Urinary bladder (tissue), 3 donors: ENCODE measurements at regions not wholly inside any gene's neighbourhood (a gene's known extent, or its start where the extent isn't known, plus 50 kb on each side); places are given as distances from the start of the nearest gene placed in this dataset.
"Not testable (repeated sequence)": the region's sequence is repeated elsewhere in the genome, so short reads cannot be mapped to it uniquely, and the experiment has no call there.

Experiments
- DNase-seq: peaks from one replicate; pipeline ENCODE4 v3.0.0-alpha.2; 2015; ENCODE audit errors: extremely low spot score
- H3K27ac ChIP-seq: one replicate; pipeline ENCODE4 v1.5.1; 2013; ENCODE audit warnings: low read depth, mild to moderate bottlenecking, moderate library complexity
- H3K36me3 ChIP-seq: one replicate; pipeline ENCODE4 v1.6.1; 2013; ENCODE audit warnings: mild to moderate bottlenecking, moderate library complexity; ENCODE audit not compliant: insufficient read depth
- H3K4me1 ChIP-seq: one replicate; pipeline ENCODE4 v1.6.1; 2013; ENCODE audit warnings: mild to moderate bottlenecking, moderate library complexity; ENCODE audit not compliant: insufficient read depth
- H3K4me3 ChIP-seq: one replicate; pipeline ENCODE4 v1.5.1; 2013; ENCODE audit warnings: low read depth, low read length
- WGBS: extraction: QIAGEN DNeasy Blood & Tissue Kit; methylation state at CpG from one replicate; pipeline ENCODE4 v1.1.7; 2013; 5-methylcytosine and 5-hydroxymethylcytosine counted together
- donor health status: healthy with polysubstance abuse.
- donor health status: healthy.

DNA sequence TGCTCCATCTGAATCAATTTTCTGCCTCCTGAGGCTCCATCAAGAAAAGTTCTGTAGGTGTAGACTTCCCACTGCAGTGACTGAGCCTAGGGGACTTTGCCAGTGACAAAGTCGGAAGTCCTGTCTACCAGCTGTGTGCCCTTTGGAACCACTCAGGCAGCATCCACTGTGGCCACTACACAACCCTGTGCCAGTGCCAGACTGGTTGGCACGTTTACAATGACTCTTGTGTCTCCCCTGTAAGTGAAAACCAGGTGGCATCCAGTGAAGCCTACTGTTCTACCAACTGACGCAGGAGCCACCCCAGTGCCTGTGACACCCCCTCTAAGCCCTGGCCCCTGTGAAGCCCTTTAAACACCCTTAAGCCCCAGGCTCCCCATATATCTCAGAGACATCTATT lies 132.1 kb upstream of the SERPINE2 start:
- no peak for DNase-seq
- no peak overlapping the region for H3K4me3 ChIP-seq
- H3K4me1 ChIP-seq = no peaks in the 10 kb centered on the region
- 90% methylated on average over 3 of the region's 3 CpGs for WGBS
- no peaks in the 10 kb centered on the region for H3K36me3 ChIP-seq
- no peak overlapping the region for H3K27ac ChIP-seq

DNA sequence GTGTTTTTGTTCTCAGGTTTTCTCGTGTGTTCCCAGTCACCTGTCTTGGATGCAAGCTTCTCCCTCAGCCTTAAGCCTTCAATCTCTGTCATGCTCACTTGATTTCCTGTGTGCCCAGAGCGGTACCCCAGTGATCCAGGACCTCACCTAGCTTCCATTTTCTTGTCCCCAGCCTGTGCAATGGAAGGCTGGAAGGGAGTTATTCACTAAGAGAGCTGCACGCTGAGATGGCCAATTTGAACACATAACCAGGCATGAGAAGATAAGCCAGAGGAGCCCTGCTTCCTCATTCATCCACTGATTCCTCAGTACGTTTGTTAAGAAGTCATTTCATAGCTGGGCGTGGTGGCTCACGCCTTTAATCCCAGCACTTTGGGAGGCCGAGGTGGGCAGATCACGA lies 130.8 kb upstream of the SERPINE2 start:
- DNase-seq = no peak
- Histone ChIP-seq H3K4me1 (no peaks in the 10 kb centered on the region), H3K36me3 (no peaks in the 10 kb centered on the region), H3K27ac (no peak overlapping the region), H3K4me3 (no peak overlapping the region)
- WGBS = 91% methylated on average over 8 of the region's 8 CpGs

DNA sequence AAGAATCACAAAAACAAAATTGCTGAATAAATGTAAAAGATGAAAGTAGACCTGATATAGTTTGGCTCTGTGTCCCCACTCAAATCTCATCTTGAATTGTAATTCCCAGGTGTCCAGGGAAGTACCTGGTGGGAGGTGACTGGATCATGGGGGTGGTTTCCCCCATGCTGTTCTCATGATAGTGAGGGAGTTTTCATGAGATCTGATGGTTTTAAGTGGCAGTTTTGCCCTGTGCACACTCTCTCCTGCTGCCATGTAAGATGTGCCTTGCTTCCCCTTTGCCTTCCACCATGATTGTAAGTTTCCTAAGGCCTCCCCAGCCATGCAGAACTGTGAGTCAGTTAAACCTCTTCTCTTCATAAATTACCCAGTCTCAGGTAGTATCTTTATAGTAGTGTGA lies 128.7 kb upstream of the SERPINE2 start:
- not testable (repeated sequence) for H3K36me3 ChIP-seq, H3K4me1 ChIP-seq, H3K4me3 ChIP-seq, H3K27ac ChIP-seq, DNase-seq

DNA sequence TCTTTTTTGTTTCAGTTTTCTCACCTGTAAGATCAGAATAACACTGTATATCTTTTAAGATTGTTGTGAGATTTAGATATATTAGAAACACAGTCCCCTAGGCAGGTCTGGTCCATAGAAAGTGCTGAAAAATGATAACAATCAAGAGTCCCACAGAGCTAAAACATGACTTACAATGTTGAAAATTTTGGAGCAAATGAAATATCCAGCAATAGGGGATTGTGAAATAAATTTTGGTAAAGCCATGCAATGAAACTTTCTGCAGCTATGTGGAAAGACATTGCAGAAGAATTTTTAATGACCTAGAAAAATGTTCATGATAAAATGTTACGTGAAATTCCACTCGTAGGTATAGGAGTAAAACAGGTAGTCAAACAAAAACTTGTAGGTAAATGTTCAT lies 127.6 kb upstream of the SERPINE2 start:
- no peaks in the 10 kb centered on the region for H3K36me3 ChIP-seq
- WGBS = 95% methylated on average over 2 of the region's 2 CpGs
- no peak overlapping the region for H3K27ac ChIP-seq
- H3K4me3 ChIP-seq = no peak overlapping the region
- no peak for DNase-seq
- H3K4me1 ChIP-seq = no peaks in the 10 kb centered on the region

DNA sequence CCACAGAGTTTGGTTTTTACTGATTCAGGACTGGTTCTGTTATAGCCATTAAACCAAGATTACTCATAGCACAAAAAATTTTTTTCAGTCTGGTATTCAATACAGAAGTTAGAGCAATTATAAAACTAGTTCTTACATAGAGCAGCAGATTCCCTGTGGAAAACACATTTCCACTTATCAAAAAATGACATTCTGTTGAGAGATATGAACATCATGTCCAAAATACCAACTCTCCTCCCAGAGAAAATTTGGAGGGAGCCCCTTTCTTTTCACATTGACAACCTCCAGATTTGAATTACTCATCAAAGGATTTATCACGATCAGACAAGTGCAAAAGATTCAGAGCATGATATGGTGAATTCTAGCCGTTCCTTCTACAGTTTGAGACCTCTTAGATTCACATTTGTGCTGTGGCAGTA lies 126.8 kb upstream of the SERPINE2 start:
- no peaks in the 10 kb centered on the region for H3K36me3 ChIP-seq
- 19% methylated on average over 2 of the region's 2 CpGs for WGBS
- DNase-seq = no peak
- H3K4me3 ChIP-seq = no peak overlapping the region
- no peak overlapping the region for H3K27ac ChIP-seq
- H3K4me1 ChIP-seq = no peaks in the 10 kb centered on the region

DNA sequence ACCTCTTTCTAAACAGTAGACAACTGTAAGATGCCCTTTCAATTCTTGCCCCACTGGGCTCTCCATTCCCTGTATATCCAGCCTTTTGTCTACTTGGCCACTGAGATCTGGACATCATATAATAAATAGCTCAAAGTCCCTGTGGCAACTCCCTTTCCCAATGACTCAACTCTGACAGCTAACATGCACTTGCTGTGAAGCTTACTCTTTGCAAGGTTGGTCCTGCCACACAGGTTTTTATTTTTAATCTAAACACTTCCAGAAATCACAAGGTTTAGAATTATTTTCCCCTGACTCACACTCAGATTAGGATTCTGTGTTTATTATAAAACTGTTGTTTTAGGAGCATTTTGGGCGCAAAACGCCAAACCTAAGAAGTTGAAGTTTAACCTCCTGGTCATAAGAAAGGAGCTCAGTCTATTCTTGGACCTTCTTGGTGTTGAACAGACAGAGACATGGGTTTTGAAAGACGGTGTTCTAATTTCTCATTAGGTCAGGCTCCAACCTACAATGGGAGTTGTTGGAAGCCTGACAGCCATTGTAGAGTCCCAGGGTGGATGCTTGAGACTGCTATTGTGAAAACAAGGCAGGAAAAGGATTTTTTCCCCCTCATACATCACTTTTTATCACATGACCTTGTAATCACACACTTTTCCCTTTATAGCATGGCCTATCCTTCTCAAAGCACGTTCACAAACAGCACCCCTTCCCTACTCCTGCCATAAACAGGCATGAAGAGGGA lies 124.7 kb upstream of the SERPINE2 start:
- Histone ChIP-seq H3K36me3 (no peaks in the 10 kb centered on the region), H3K4me3 (no peak overlapping the region), H3K27ac (no peak overlapping the region), H3K4me1 (no peaks in the 10 kb centered on the region)
- 82% methylated on average over 4 of the region's 4 CpGs for WGBS
- no peak for DNase-seq

DNA sequence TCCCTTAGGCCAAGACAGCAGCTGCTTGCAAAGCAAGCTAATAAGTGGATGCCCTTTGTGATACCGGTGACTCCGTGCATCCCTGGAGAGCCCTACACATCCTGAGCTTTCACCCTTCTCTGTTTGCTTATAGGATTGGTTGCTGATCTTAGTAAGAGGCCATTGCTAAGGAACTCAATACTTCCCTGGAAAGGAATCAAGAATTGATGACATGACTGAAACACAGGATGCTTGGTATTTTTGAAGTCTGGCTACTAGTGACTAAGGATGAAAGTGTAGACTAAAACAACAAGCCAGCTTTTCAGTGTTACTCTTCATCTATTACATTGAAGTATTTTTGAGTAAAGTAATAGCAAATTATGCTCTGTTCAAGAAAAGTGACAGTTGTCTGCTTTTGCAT lies 123.0 kb upstream of the SERPINE2 start:
- no peaks in the 10 kb centered on the region for H3K36me3 ChIP-seq
- no peak overlapping the region for H3K4me3 ChIP-seq
- 96% methylated on average over 2 of the region's 2 CpGs for whole genome bisulfite sequencing
- DNase-seq = no peak
- no peaks in the 10 kb centered on the region for H3K4me1 ChIP-seq
- H3K27ac ChIP-seq = no peak overlapping the region

DNA sequence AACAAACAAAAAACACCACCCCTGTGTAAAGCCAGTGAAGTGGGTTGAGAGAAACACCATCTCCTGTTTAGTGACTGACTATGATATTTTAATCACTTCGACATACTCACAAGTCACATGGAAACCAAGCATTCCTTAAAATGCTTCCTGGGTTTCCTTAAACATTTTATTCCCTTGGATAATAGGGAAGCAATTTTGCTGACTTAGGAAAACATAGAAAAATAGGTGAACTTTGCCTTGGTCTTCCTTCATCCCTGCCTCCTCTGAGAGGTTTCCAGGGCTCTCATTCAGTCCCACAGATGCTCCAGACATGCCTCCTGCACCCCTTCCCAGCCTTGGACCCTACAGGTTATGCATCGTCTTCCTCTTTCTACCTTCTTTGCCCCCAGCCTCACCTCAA lies 122.6 kb upstream of the SERPINE2 start:
- no peak for DNase-seq
- 85% methylated on average over 2 of the region's 2 CpGs for WGBS
- Histone ChIP-seq H3K36me3 (no peaks in the 10 kb centered on the region), H3K4me1 (no peaks in the 10 kb centered on the region), H3K27ac (no peak overlapping the region), H3K4me3 (no peak overlapping the region)

DNA sequence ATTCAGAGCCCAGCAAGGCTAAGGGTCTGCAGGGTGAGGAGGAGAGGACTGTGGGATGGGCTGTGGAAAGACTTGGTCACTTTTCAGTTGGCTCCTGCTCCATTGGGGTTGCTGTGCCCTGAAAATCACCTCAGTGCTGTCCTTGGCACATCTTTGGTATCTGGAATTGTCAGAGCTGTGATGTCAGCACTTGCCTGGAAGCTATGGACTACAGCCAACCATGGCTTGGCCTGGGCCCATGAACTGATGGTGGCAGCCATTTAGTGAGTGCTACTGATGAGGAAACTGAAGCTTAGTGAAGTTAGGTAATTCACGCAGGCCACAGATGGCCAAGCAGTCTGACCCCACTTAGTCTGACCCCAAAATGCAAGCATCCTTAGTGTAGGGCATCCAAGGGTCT lies 121.8 kb upstream of the SERPINE2 start:
- no peak for DNase-seq
- Histone ChIP-seq H3K4me3 (no peak overlapping the region), H3K27ac (no peak overlapping the region), H3K4me1 (no peaks in the 10 kb centered on the region), H3K36me3 (no peaks in the 10 kb centered on the region)
- WGBS = 81% methylated on average over 1 of the region's 1 CpG

DNA sequence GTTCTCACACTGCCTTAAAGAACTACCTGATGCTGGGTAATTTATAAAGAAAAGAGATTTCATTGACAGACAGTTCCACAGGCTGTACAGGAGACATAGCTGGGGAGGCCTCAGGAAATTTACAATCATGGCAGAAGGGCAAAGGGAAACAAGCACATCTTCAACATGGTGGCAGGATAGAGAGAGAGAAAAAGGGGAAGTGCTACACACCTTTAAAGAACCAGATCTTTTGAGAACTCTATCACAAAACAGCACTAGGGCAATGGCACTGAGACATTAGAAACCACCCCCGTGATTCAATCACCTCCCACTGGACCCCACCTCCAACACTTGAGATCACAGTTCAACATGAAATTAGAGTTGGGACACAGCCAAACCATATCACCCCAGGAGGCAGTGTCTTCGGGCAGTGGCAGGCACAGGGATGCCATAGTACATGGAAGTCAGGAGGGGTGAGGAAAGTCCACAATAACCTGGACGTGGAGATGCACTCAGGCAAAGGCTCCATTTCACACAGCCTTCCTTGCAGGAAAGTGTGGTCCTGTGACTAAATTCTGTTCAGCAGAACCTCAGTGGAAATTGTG lies 120.4 kb upstream of the SERPINE2 start:
- WGBS = 95% methylated on average over 3 of the region's 3 CpGs
- H3K36me3 ChIP-seq = no peaks in the 10 kb centered on the region
- no peaks in the 10 kb centered on the region for H3K4me1 ChIP-seq
- no peak for DNase-seq
- H3K4me3 ChIP-seq = no peak overlapping the region
- H3K27ac ChIP-seq = no peak overlapping the region

DNA sequence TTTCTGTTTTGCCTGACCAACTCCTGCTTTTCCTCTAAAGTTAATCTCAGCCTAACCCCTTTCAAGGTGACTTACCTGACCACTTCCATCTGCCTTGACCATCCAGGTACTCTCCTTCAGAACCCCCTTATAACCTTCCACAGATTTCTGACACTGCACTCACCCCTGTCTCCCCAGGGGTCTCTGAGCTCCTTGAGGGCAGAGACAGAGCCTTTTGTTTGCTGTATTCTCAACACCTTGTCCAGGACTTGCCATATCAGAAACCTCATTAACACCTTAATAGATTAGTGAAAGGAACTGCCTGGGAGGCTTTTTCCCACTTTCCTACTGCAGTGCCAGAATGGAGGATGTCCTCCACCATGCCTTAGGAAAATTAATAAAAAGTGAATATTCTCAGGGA lies 119.7 kb upstream of the SERPINE2 start:
- no peaks in the 10 kb centered on the region for H3K36me3 ChIP-seq
- H3K27ac ChIP-seq = no peak overlapping the region
- no peak for DNase-seq
- no peaks in the 10 kb centered on the region for H3K4me1 ChIP-seq
- H3K4me3 ChIP-seq = no peak overlapping the region

DNA sequence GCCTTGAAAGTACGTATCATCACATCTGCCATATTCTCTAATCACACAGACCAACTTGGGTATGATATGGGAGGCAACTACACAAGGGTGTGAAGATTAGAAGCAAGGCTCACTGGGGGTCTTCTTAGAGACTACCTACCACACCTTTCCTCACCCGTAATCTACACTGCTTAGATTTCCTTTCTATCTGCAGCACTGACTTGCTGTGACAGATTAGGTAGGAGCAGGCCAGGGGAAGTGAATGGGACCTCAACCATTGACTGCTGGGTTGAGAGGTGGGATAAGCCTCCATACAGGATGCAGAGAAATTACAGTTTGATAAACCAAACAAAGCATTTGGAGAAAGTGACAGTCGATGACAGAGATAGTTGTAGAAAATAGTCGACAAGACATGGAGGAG lies 119.0 kb upstream of the SERPINE2 start:
- no peaks in the 10 kb centered on the region for H3K4me1 ChIP-seq
- H3K36me3 ChIP-seq = no peaks in the 10 kb centered on the region
- WGBS = 92% methylated on average over 4 of the region's 4 CpGs
- H3K4me3 ChIP-seq = no peak overlapping the region
- no peak overlapping the region for H3K27ac ChIP-seq
- no peak for DNase-seq

DNA sequence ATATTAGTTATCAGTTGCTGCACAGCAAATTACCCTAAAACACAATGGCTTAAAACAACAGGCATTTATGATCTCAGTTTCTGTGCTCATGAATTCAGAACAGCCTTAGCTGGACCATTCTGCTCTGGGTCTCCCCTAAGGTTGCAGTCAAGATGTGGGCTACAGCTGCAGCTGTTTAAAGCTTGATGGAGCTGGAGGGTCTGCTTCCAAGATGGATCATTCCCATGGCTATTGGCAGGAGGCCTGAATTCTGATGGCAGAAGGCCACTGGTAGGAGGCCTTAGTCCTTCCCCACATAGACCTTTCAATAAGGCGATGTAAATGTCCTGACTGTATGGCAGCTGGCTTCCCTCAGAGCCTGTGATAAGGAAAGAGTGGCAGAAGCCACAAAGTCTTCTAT lies 118.6 kb upstream of the SERPINE2 start:
- H3K4me1 ChIP-seq = no peaks in the 10 kb centered on the region
- H3K4me3 ChIP-seq = no peak overlapping the region
- no peak for DNase-seq
- no peak overlapping the region for H3K27ac ChIP-seq
- no peaks in the 10 kb centered on the region for H3K36me3 ChIP-seq
- WGBS = 86% methylated on average over 1 of the region's 1 CpG

DNA sequence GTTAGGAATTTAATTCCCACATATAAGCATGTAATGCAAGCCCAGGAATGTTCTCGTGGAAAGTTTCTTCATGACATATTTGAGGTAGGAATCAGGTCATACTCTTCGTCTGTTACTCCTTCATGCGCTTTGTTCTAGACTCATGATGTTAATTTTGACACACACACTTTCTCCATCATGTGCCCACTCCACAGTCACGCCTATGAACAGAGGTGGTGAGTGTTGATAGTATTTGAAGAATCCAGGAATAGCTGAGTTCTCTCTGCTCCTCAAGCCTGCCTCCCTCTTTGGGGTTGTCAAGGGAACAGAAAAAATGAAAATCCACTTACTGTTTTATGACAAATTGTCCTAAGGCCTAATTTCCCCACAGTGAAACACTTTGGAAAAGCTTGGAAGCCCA lies 117.3 kb upstream of the SERPINE2 start:
- WGBS = 94% methylated on average over 4 of the region's 4 CpGs
- no peak overlapping the region for H3K4me3 ChIP-seq
- DNase-seq = no peak
- H3K36me3 ChIP-seq = no peaks in the 10 kb centered on the region
- H3K27ac ChIP-seq = no peak overlapping the region
- no peaks in the 10 kb centered on the region for H3K4me1 ChIP-seq

DNA sequence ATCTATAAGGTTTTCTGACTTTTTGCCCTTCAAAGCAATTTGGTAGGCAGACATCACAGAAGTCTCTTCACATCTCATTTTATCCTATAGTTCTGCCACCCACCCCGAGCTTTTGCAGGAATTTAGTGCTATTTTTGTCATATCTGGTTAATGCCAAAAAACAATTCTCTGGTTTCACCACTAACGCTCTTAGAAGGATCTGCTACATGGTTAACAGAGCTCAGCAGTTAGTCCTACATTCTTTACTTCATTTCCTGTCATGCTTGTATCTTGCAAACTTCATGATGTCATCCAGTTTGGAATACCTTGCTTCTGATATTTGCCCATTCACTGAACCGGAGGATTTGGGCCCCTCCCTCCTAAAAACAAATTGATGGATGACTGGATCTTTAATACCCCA lies 116.8 kb upstream of the SERPINE2 start:
- no peak for DNase-seq
- 67% methylated on average over 3 of the region's 3 CpGs for WGBS
- H3K27ac ChIP-seq = no peak overlapping the region
- H3K4me3 ChIP-seq = no peak overlapping the region
- H3K4me1 ChIP-seq = no peaks in the 10 kb centered on the region
- no peaks in the 10 kb centered on the region for H3K36me3 ChIP-seq
